ENCODE measurements at regions not wholly inside any gene's neighbourhood (a gene's known extent, or its start where the extent isn't known, plus 50 kb on each side); places are given as distances from the start of the nearest gene placed in this dataset.

- TF ChIP-seq PPARA (CRISPR knock-in tag; IDR thresholded peaks at IDR 0.05; ENCODE audit: borderline replicate concordance) (no peak), ARNTL (CRISPR knock-in tag; IDR thresholded peaks at IDR 0.05; ENCODE audit: borderline replicate concordance, low read depth) (no peak), BACH2 (CRISPR knock-in tag; IDR thresholded peaks at IDR 0.05; ENCODE audit: borderline replicate concordance) (no peak), ZNF70 (CRISPR knock-in tag; IDR thresholded peaks at IDR 0.05) (no peak), SNAI2 (CRISPR knock-in tag; IDR thresholded peaks at IDR 0.05) (no peak), TOX (CRISPR knock-in tag; IDR thresholded peaks at IDR 0.05; ENCODE audit: borderline replicate concordance) (no peak), OSR1 (CRISPR knock-in tag; IDR thresholded peaks at IDR 0.05) (no peak)
- TF ChIP-seq, protein P1, sequence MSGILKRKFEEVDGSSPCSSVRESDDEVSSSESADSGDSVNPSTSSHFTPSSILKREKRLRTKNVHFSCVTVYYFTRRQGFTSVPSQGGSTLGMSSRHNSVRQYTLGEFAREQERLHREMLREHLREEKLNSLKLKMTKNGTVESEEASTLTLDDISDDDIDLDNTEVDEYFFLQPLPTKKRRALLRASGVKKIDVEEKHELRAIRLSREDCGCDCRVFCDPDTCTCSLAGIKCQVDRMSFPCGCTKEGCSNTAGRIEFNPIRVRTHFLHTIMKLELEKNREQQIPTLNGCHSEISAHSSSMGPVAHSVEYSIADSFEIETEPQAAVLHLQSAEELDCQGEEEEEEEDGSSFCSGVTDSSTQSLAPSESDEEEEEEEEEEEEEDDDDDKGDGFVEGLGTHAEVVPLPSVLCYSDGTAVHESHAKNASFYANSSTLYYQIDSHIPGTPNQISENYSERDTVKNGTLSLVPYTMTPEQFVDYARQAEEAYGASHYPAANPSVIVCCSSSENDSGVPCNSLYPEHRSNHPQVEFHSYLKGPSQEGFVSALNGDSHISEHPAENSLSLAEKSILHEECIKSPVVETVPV (CRISPR knock-in tag; IDR thresholded peaks at IDR 0.05), result no peak
- TF ChIP-seq, protein P2, sequence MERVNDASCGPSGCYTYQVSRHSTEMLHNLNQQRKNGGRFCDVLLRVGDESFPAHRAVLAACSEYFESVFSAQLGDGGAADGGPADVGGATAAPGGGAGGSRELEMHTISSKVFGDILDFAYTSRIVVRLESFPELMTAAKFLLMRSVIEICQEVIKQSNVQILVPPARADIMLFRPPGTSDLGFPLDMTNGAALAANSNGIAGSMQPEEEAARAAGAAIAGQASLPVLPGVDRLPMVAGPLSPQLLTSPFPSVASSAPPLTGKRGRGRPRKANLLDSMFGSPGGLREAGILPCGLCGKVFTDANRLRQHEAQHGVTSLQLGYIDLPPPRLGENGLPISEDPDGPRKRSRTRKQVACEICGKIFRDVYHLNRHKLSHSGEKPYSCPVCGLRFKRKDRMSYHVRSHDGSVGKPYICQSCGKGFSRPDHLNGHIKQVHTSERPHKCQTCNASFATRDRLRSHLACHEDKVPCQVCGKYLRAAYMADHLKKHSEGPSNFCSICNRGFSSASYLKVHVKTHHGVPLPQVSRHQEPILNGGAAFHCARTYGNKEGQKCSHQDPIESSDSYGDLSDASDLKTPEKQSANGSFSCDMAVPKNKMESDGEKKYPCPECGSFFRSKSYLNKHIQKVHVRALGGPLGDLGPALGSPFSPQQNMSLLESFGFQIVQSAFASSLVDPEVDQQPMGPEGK (CRISPR knock-in tag; IDR thresholded peaks at IDR 0.05; ENCODE audit: borderline replicate concordance), result no peak
Measured at GRCh38 chr3:118228151-118228550, 806.5 kb downstream of the IGSF11 start.

Data from SK-N-SH treated with all-trans-retinoic acid at 6 μM for 48 hours (cell line).